ENCODE measurements at regions not wholly inside any gene's neighbourhood (a gene's known extent, or its start where the extent isn't known, plus 50 kb on each side); places are given as distances from the start of the nearest gene placed in this dataset.

DNA sequence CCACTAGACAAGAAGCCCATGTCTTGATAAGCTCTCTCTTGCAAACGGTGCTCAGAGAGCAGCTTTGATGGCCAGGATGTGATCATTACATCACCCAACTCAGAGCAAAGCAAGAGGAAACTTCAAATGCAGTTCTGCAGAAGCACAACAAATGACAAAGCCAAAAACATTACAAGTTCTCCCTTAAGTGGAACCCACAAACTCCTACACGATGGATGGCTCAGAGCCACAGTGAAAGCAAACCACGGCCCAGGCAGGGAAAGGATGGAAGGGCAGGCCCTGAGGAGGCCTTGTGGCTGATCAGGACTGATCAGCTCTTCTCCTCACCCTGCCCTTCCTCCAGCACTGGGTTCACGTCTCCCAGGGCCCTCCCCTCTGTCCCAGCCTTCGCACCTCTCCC, 326.4 kb downstream of the EIPR1 start:
- TF ChIP-seq, protein P1, sequence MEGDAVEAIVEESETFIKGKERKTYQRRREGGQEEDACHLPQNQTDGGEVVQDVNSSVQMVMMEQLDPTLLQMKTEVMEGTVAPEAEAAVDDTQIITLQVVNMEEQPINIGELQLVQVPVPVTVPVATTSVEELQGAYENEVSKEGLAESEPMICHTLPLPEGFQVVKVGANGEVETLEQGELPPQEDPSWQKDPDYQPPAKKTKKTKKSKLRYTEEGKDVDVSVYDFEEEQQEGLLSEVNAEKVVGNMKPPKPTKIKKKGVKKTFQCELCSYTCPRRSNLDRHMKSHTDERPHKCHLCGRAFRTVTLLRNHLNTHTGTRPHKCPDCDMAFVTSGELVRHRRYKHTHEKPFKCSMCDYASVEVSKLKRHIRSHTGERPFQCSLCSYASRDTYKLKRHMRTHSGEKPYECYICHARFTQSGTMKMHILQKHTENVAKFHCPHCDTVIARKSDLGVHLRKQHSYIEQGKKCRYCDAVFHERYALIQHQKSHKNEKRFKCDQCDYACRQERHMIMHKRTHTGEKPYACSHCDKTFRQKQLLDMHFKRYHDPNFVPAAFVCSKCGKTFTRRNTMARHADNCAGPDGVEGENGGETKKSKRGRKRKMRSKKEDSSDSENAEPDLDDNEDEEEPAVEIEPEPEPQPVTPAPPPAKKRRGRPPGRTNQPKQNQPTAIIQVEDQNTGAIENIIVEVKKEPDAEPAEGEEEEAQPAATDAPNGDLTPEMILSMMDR (IDR thresholded peaks at IDR 0.05) = no peak
- TF ChIP-seq POLR2A (IDR thresholded peaks at IDR 0.05) (no peak), EP300 (IDR thresholded peaks at IDR 0.05) (no peak)
